Transverse colon (tissue), 4 donors: ENCODE measurements at regions not wholly inside any gene's neighbourhood (a gene's known extent, or its start where the extent isn't known, plus 50 kb on each side); places are given as distances from the start of the nearest gene placed in this dataset.

Experiments
- DNase-seq: peaks from one replicate; pipeline ENCODE4 v3.0.0-alpha.2; 2019
- H3K27ac ChIP-seq, 4 donors: fragments of 200-600 bp; sonication (generic); 2 replicates each; pipeline ENCODE4 v1.5.1; 2016 to 2018; ENCODE audit warnings: inconsistent platforms in 4 of 4
- H3K27me3 ChIP-seq: fragments of 200-600 bp; sonication (generic); 2 replicates; pipeline ENCODE4 v1.5.1; 2017; ENCODE audit warnings: inconsistent platforms
- H3K36me3 ChIP-seq, 4 donors: fragments of 200-600 bp; sonication (generic); 2 replicates each; pipeline ENCODE4 v1.5.1; 2017 to 2019; ENCODE audit warnings: inconsistent platforms in 4 of 4
- H3K4me1 ChIP-seq, 4 donors: fragments of 200-600 bp; sonication (generic); 2 replicates each; pipeline ENCODE4 v1.5.1; 2017 to 2020; ENCODE audit warnings: inconsistent platforms in 4 of 4
- H3K4me3 ChIP-seq, 4 donors: fragments of 200-600 bp; sonication (generic); 1 replicate in 1 of 4; 2 replicates in 3 of 4; pipeline versions ENCODE4 v1.5.1 to v1.6.1; 2017 to 2019; ENCODE audit warnings: inconsistent platforms in 4 of 4
- H3K9me3 ChIP-seq, 2 donors: fragments of 200-600 bp; sonication (generic); 2 replicates each; pipeline ENCODE4 v1.5.1; 2017 to 2019; ENCODE audit warnings: inconsistent platforms in 2 of 2
- EP300 ChIP-seq: sonication (generic); formaldehyde crosslinking; IDR thresholded peaks from one replicate; pipeline ENCODE4 v1.6.1; 2017; ENCODE audit warnings: antibody characterized with exemption, low read depth
- POLR2A ChIP-seq: fragments of 450-650 bp; IDR thresholded peaks from one replicate; pipeline ENCODE4 v1.6.1; 2016; ENCODE audit warnings: antibody characterized with exemption, mild to moderate bottlenecking, moderate library complexity
- POLR2AphosphoS5 ChIP-seq, 3 donors: sonication (generic); formaldehyde crosslinking; IDR thresholded peaks; one replicate each; pipeline ENCODE4 v1.6.1; 2016; ENCODE audit warnings: antibody characterized with exemption in 3 of 3
- WGBS, 2 donors: methylation state at CpG; one replicate each; pipeline ENCODE4 v1.1.5; 2018; ENCODE audit warnings: low coverage in 1 of 2; 5-methylcytosine and 5-hydroxymethylcytosine counted together
- in situ Hi-C, 4 donors: fragments of 200-750 bp; cut with MboI; loops; one replicate each; pipeline versions ENCODE4 v1.15.0 to v1.15.1; 2017; ENCODE audit warnings: low sequenced_read_pairs in 3 of 4, low pct_ligation_motif_present in 1 of 4, low pct_unique_long_range_greater_than_20kb in 1 of 4
- intact Hi-C: fragments of 100-400 bp; cut with DNase I; formaldehyde crosslinking; loops from one replicate; pipeline ENCODE4 v1.15.1; 2023; ENCODE audit warnings: low total_unique reads
- TF ChIP-seq, protein P1 (sequence below), 5 experiments: fragments of 200-600 bp in 3 of 5; fragments of 450-650 bp in 2 of 5; sonication (generic) in 3 of 5; IDR thresholded peaks; 1 replicate in 2 of 5; 2 replicates in 3 of 5; pipeline ENCODE4 v1.5.1; 2016 to 2017; ENCODE audit warnings: antibody characterized with exemption in 5 of 5, inconsistent platforms in 3 of 5, mild to moderate bottlenecking in 2 of 5, moderate library complexity in 1 of 5

DNA sequence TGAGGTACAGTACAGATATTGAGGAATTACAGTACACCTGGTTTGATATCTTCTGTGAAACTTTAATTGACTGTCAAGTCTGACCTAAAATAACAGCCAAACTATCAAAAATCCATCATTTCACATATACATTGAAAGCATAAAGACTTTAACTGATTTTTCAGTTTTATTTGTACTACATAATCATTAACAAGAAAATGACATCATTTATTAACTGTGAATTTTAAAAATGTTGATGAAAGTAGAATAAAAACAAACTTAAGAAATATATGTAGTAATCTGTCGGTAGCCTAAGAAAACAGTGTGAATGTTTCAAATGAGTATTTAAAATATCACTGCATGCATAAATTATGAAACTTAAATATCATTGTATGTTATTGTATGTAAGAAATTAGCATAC, 836.7 kb upstream of the GHITM start:
- H3K27me3 ChIP-seq: no peaks in the 10 kb centered on the region
- TF ChIP-seq POLR2A: no peak
- TF ChIP-seq EP300: no peak
- TF ChIP-seq, protein P1, sequence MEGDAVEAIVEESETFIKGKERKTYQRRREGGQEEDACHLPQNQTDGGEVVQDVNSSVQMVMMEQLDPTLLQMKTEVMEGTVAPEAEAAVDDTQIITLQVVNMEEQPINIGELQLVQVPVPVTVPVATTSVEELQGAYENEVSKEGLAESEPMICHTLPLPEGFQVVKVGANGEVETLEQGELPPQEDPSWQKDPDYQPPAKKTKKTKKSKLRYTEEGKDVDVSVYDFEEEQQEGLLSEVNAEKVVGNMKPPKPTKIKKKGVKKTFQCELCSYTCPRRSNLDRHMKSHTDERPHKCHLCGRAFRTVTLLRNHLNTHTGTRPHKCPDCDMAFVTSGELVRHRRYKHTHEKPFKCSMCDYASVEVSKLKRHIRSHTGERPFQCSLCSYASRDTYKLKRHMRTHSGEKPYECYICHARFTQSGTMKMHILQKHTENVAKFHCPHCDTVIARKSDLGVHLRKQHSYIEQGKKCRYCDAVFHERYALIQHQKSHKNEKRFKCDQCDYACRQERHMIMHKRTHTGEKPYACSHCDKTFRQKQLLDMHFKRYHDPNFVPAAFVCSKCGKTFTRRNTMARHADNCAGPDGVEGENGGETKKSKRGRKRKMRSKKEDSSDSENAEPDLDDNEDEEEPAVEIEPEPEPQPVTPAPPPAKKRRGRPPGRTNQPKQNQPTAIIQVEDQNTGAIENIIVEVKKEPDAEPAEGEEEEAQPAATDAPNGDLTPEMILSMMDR (IDR thresholded peaks at IDR 0.05): no peak
- TF ChIP-seq POLR2AphosphoS5 (IDR thresholded peaks at IDR 0.05): no peak
- no peak for DNase-seq
- H3K27ac ChIP-seq: no peak overlapping the region
- no peaks in the 10 kb centered on the region for H3K4me1 ChIP-seq
- no peaks in the 10 kb centered on the region for H3K9me3 ChIP-seq
- 82 to 95% methylated on average over 1 of the region's 1 CpG for WGBS, 2 donors
- in situ Hi-C loops (no loop called here), intact Hi-C loops (no loop called here)
- H3K36me3 ChIP-seq: no peaks in the 10 kb centered on the region
- no peak overlapping the region for H3K4me3 ChIP-seq

DNA sequence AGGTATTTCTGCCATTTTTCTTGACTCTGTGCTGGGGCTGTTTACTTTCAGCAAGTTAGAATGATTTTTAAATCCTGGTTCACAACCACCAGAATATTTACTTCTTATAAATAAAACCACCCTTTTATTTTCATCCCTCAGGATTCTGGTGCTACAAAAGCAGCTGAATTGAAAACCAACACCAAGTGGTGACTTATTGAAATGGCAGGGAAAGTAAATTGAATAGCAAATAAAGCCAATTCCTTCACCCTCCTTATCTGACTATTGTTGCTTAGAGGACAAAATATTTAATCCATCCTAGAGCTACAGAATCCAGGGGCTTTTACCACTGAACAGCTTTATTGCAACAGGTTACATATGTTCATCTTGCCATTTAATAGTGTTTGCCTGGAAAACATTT, 828.6 kb upstream of the GHITM start:
- intact Hi-C loops (no loop called here), in situ Hi-C loops (no loop called here)
- Histone ChIP-seq H3K9me3 (no peaks in the 10 kb centered on the region), H3K27ac (no peak overlapping the region), H3K27me3 (no peaks in the 10 kb centered on the region), H3K4me1 (no peaks in the 10 kb centered on the region), H3K36me3 (no peaks in the 10 kb centered on the region), H3K4me3 (no peak overlapping the region)
- no peak for DNase-seq
- TF ChIP-seq, protein P1 (IDR thresholded peaks at IDR 0.05): no peak
- TF ChIP-seq EP300 (no peak), POLR2A (no peak), POLR2AphosphoS5 (IDR thresholded peaks at IDR 0.05) (no peak)

DNA sequence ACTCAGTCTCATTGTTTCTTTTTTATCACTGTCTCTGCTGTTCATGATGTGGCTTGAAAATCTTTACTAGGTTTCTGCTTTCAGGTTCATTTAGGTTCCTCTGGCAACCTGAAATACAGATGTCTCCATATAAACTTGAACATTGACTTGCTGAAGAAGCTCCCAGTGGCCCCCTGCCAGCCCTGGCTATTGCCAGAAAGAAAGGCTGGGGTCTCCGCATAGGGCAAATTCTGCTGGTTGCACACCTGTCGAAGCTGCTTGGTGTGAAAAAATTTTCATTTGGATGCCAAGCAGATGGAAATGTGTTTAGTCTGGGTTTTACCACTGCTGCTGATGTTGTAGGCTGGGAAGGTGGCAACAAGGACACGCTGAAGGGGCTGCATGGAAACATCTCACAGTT, 826.7 kb upstream of the GHITM start:
- TF ChIP-seq POLR2A (no peak), EP300 (no peak), POLR2AphosphoS5 (IDR thresholded peaks at IDR 0.05) (no peak)
- TF ChIP-seq, protein P1 (IDR thresholded peaks at IDR 0.05): no peak
- Histone ChIP-seq H3K27me3 (no peaks in the 10 kb centered on the region), H3K4me3 (no peak overlapping the region), H3K4me1 (no peaks in the 10 kb centered on the region), H3K9me3 (no peaks in the 10 kb centered on the region), H3K27ac (no peak overlapping the region), H3K36me3 (no peaks in the 10 kb centered on the region)
- WGBS, 2 donors: 74 to 100% methylated on average over 1 to 3 of the region's 3 CpGs
- intact Hi-C loops (no loop called here), in situ Hi-C loops (no loop called here)
- no peak for DNase-seq

DNA sequence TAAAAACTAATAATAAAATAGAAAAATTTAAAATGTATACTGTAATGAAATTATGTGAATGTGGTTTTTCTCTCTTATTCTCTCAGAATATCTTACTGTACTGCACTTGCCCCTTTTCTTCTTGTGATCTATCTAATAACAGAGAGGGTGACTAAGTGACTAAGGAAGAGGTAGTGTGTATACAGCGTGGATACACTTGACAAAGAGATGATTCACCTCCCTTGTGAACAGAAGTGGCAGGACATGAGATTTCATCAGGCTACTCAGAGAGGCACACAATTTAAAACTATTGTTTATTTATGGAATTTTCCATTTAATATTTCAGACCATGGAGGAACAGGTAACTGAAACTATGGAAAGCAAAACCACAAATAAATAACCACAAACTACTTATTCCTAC, 806.6 kb upstream of the GHITM start:
- Histone ChIP-seq H3K27me3 (no peaks in the 10 kb centered on the region), H3K4me1 (no peaks in the 10 kb centered on the region), H3K36me3 (no peaks in the 10 kb centered on the region), H3K9me3 (no peaks in the 10 kb centered on the region), H3K4me3 (no peak overlapping the region), H3K27ac (no peak overlapping the region)
- no peak for DNase-seq
- TF ChIP-seq EP300 (no peak), POLR2A (no peak), POLR2AphosphoS5 (IDR thresholded peaks at IDR 0.05) (no peak)
- TF ChIP-seq, protein P1 (IDR thresholded peaks at IDR 0.05): no peak
- intact Hi-C loops: no loop called here
- WGBS, 2 donors: 40 to 76% methylated on average over 1 of the region's 1 CpG
- in situ Hi-C loops: no loop called here
